Ovary (tissue), 7 donors: ENCODE measurements at regions not wholly inside any gene's neighbourhood (a gene's known extent, or its start where the extent isn't known, plus 50 kb on each side); places are given as distances from the start of the nearest gene placed in this dataset.

Experiments
- DNase-seq, 5 donors: peaks; one replicate each; pipeline ENCODE4 v3.0.0-alpha.2; 2019 to 2020
- H3K27ac ChIP-seq, 2 donors: fragments of 200-600 bp; one replicate each; pipeline versions ENCODE4 v1.5.1 to v1.8.0; 2019 to 2022
- H3K27me3 ChIP-seq: fragments of 200-600 bp; one replicate; pipeline ENCODE4 v1.8.0; 2022
- H3K36me3 ChIP-seq: fragments of 200-600 bp; sonication (generic); one replicate; pipeline ENCODE4 v1.5.1; 2019
- H3K4me1 ChIP-seq: one replicate; pipeline ENCODE4 v1.8.1; 2013; ENCODE audit warnings: mild to moderate bottlenecking, moderate library complexity; ENCODE audit not compliant: insufficient read depth
- H3K4me3 ChIP-seq: fragments of 200-600 bp; sonication (generic); one replicate; pipeline ENCODE4 v1.5.1; 2017
- H3K9me3 ChIP-seq, 2 donors: fragments of 200-600 bp in 1 of 2; sonication (generic) in 1 of 2; one replicate each; pipeline versions ENCODE4 v1.5.1 to v1.8.1; 2013 to 2019; ENCODE audit warnings: mild to moderate bottlenecking in 1 of 2, moderate library complexity in 1 of 2
- EP300 ChIP-seq: sonication (generic); formaldehyde crosslinking; IDR thresholded peaks from one replicate; pipeline ENCODE4 v1.6.1; 2017; ENCODE audit warnings: antibody characterized with exemption
- POLR2A ChIP-seq: fragments of 450-650 bp; IDR thresholded peaks from one replicate; pipeline ENCODE4 v1.6.1; 2017; ENCODE audit warnings: antibody characterized with exemption, mild to moderate bottlenecking, moderate library complexity
- WGBS, 3 donors: extraction: QIAGEN DNeasy Blood & Tissue Kit in 1 of 3; methylation state at CpG; one replicate each; pipeline versions ENCODE4 v1.1.5 to v1.1.7; 2013 to 2017; 5-methylcytosine and 5-hydroxymethylcytosine counted together
- intact Hi-C, 4 donors: fragments of 100-400 bp; cut with DNase I; formaldehyde crosslinking; loops; one replicate each; pipeline versions ENCODE4 v1.11.0 to v1.15.1; 2022 to 2023
- TF ChIP-seq, protein P1 (sequence below), 3 donors: fragments of 450-650 bp in 2 of 3; fragments of 200-600 bp in 1 of 3; IDR thresholded peaks; one replicate each; pipeline versions ENCODE4 v1.5.1 to v1.8.0; 2016 to 2022; ENCODE audit warnings: antibody characterized with exemption in 3 of 3, mild to moderate bottlenecking in 1 of 3
- donor health status: DM: no; HTN: no; CAD: no; lungs with moderate emphysema.
- donor health status: DM: no; HTN: no; CAD: no.
- donor health status: Bipolar disorder and iron deficiency.
- donor health status: DM: no; HTN: no; CAD: no.
- donor health status: DM: yes; HTN: yes; CAD: no.

- H3K36me3 ChIP-seq, result no peaks in the 10 kb centered on the region
- H3K27me3 ChIP-seq, result no peaks in the 10 kb centered on the region
- DNase-seq, result no peak
- H3K4me1 ChIP-seq, result no peaks in the 10 kb centered on the region
- H3K4me3 ChIP-seq, result no peak overlapping the region
- TF ChIP-seq EP300, result no peak
- TF ChIP-seq POLR2A, result no peak
- TF ChIP-seq, protein P1, sequence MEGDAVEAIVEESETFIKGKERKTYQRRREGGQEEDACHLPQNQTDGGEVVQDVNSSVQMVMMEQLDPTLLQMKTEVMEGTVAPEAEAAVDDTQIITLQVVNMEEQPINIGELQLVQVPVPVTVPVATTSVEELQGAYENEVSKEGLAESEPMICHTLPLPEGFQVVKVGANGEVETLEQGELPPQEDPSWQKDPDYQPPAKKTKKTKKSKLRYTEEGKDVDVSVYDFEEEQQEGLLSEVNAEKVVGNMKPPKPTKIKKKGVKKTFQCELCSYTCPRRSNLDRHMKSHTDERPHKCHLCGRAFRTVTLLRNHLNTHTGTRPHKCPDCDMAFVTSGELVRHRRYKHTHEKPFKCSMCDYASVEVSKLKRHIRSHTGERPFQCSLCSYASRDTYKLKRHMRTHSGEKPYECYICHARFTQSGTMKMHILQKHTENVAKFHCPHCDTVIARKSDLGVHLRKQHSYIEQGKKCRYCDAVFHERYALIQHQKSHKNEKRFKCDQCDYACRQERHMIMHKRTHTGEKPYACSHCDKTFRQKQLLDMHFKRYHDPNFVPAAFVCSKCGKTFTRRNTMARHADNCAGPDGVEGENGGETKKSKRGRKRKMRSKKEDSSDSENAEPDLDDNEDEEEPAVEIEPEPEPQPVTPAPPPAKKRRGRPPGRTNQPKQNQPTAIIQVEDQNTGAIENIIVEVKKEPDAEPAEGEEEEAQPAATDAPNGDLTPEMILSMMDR (IDR thresholded peaks at IDR 0.05), result no peak
- 90 to 96% (median 92%) methylated on average over 2 of the region's 2 CpGs for WGBS, 3 donors
- no peak overlapping the region for H3K27ac ChIP-seq
- no peaks in the 10 kb centered on the region for H3K9me3 ChIP-seq
- intact Hi-C loops, result no loop called here
These were observed 246.8 kb downstream of the IKZF2 start for GRCh38 chr2:212904646-212905045.

- H3K36me3 ChIP-seq, result no peaks in the 10 kb centered on the region
- DNase-seq, result no peak
- H3K27ac ChIP-seq, result no peak overlapping the region
- H3K4me1 ChIP-seq, result no peaks in the 10 kb centered on the region
- no peaks in the 10 kb centered on the region for H3K9me3 ChIP-seq
- intact Hi-C loops, result no loop called here
- no peak for TF ChIP-seq EP300
- TF ChIP-seq, protein P1 (IDR thresholded peaks at IDR 0.05), result no peak
- no peak for TF ChIP-seq POLR2A
- no peak overlapping the region for H3K4me3 ChIP-seq
- no peaks in the 10 kb centered on the region for H3K27me3 ChIP-seq
These were observed 248.0 kb downstream of the IKZF2 start for GRCh38 chr2:212903413-212903812.

- no peaks in the 10 kb centered on the region for H3K36me3 ChIP-seq
- intact Hi-C loops, result no loop called here
- no peak overlapping the region for H3K4me3 ChIP-seq
- no peak for DNase-seq
- H3K27me3 ChIP-seq, result no peaks in the 10 kb centered on the region
- WGBS, 3 donors, result 50 to 61% (median 53%) methylated on average over 3 of the region's 3 CpGs
- H3K4me1 ChIP-seq, result no peaks in the 10 kb centered on the region
- TF ChIP-seq, protein P1 (IDR thresholded peaks at IDR 0.05), result no peak
- no peak for TF ChIP-seq POLR2A
- TF ChIP-seq EP300, result no peak
- no peaks in the 10 kb centered on the region for H3K9me3 ChIP-seq
- H3K27ac ChIP-seq, result no peak overlapping the region
These were observed 249.0 kb downstream of the IKZF2 start for GRCh38 chr2:212902421-212902820.

- TF ChIP-seq EP300 (no peak), POLR2A (no peak)
- TF ChIP-seq, protein P1 (IDR thresholded peaks at IDR 0.05), result no peak
- Histone ChIP-seq H3K27ac (no peak overlapping the region), H3K27me3 (no peaks in the 10 kb centered on the region), H3K4me1 (no peaks in the 10 kb centered on the region), H3K4me3 (no peak overlapping the region), H3K36me3 (no peaks in the 10 kb centered on the region), H3K9me3 (no peaks in the 10 kb centered on the region)
- intact Hi-C loops, result no loop called here
- no peak for DNase-seq
- 57 to 67% (median 64%) methylated on average over 3 of the region's 3 CpGs for WGBS, 3 donors
These were observed 249.7 kb downstream of the IKZF2 start for GRCh38 chr2:212901604-212902275.
